ENCODE measurements at regions not wholly inside any gene's neighbourhood (a gene's known extent, or its start where the extent isn't known, plus 50 kb on each side); places are given as distances from the start of the nearest gene placed in this dataset.
"Not testable (repeated sequence)": the region's sequence is repeated elsewhere in the genome, so short reads cannot be mapped to it uniquely, and the experiment has no call there.

DNA sequence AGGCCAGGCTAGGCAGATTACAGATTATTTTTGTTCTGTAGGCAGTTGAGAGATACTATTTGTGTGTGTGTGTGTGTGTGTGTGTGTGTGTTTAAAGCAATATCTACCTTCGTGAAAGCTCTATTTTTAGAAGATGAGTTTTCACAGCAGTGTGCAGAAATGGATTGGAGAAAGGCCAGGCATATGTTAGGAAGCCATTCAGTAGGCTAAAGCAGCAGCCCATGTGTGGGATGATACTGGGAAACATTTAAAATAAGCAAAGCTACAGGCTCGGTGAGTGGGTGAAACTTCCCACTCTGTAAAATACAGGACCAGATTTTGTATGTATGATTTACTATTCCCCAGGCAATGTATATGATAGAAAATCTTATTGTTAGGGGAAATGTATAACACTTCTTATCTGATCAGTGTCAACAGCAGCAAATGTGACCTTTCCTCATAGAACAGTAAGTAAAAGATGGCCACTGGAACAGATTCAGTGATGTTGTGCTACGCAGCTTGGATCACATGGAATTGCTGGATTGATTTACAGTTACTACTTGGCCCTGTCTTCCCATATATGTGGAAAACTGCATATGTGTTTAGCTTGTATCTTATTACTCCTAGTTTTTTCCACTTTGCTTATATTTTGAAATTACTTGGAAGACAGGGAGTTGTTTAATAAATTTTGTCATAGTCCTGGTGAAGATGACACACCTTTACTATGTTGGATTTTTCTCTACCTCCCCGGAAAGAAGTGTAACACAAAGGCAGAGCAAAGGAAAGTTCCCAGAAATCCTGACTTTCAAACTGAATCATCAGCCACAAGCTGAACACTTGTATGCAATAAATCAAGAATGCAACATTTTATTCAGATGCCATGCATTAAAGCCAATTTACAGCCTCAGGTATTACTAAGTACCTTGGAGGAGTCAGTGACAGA, 1077.7 kb upstream of the SEMA6A start:
- CTCF ChIA-PET = no interaction called here
- Mint-ChIP-seq H3K4me1 (no peaks in the 10 kb centered on the region), H3K9me3 (peaks cover 5% of the 10 kb centered on the region), H3K27ac (no peak overlapping the region), H3K27me3 (no peaks in the 10 kb centered on the region), H3K36me3 (ENCODE audit: low read depth) (no peaks in the 10 kb centered on the region), H3K4me3 (no peak overlapping the region)
- POLR2A ChIA-PET = no interaction called here
- no peak for DNase-seq

DNA sequence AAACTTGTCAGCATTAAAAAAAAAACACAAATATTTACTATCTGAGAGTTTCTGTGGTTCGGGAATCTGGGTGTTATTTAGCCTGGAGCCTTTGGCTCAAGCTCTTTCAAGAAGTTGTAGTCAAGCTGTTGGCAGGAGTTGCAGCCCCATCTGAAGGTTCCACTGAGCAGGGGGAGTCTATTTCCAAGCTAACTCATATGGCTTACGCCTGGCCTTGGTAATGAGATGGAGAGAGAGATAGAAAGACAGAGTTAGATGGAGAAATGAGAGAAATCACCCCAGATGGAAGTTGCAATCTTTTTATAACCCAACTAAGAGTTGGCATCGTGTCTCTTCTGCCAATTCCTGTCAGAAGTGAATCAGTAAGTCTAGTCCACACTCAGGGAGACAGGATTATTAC, 1075.2 kb upstream of the SEMA6A start:
- Mint-ChIP-seq H3K4me1 (no peaks in the 10 kb centered on the region), H3K4me3 (no peak overlapping the region), H3K36me3 (ENCODE audit: low read depth) (no peaks in the 10 kb centered on the region), H3K9me3 (peaks cover 3% of the 10 kb centered on the region), H3K27me3 (no peaks in the 10 kb centered on the region), H3K27ac (no peak overlapping the region)
- CTCF ChIA-PET = no interaction called here
- DNase-seq = no peak
- POLR2A ChIA-PET = no interaction called here

DNA sequence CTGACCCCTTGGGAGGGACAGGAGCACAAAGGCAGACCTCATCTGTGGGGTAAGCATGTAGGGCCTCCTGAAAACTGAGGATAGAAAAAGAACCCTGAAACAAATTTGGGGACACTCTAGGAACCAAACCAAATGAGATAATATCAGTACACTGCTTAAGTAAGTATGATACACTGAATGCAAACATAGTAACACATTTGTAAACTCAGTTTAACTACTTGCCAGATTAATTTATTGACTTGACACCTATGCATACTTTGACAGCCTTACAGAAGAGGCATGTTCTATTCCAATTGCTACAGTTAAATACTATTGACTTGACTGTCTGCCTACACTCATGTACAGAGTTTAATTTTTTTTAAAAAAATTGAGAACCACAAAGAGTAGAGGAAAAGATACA, 1070.8 kb upstream of the SEMA6A start:
- H3K36me3 Mint-ChIP-seq (ENCODE audit: low read depth) = no peaks in the 10 kb centered on the region
- ChIA-PET CTCF (no interaction called here), POLR2A (no interaction called here)
- no peaks in the 10 kb centered on the region for H3K9me3 Mint-ChIP-seq
- H3K27ac Mint-ChIP-seq = no peak overlapping the region
- DNase-seq = no peak
- no peaks in the 10 kb centered on the region for H3K4me1 Mint-ChIP-seq
- H3K4me3 Mint-ChIP-seq = no peak overlapping the region
- no peaks in the 10 kb centered on the region for H3K27me3 Mint-ChIP-seq

DNA sequence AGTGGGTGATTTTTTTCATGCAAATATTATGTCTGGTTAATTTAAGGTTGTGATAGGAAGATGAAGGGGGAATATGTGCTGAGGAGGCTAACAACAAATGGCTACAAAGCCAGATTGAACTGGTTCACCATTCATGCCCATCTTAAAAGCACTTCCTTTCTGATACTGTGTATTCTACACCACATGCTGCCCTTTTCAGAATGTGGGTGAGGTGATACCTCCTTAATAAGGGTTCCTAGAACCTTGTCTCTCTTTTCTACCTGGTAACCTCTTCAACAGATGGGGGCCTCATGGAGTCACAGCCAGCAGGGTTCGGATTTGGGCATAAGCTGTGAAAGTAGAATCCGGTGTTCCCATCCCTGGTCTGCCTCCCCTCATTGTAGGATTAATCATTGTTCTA, 1064.0 kb upstream of the SEMA6A start:
- ChIA-PET POLR2A (no interaction called here), CTCF (no interaction called here)
- Mint-ChIP-seq H3K4me1 (no peaks in the 10 kb centered on the region), H3K4me3 (no peak overlapping the region), H3K36me3 (ENCODE audit: low read depth) (no peaks in the 10 kb centered on the region), H3K9me3 (peaks cover 2% of the 10 kb centered on the region), H3K27me3 (no peaks in the 10 kb centered on the region), H3K27ac (no peak overlapping the region)
- DNase-seq = no peak

DNA sequence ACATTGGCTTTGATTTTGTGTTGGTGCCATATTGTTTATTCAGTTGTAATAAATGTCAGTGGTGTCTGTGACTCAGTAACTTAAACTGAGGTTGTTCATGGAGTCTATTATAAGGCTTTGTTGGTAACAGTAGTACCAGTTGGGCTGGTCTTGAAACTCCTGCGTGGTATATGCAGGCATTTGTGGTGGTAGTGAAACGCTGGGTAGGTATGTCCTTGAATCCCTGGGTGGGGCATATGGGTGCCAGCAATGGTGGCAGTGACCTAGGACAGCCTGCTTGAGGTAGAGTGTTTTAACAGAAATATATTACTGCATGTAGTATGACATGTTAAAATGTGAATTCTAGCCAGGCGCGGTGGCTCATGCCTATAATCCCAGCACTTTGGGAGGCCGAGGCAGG, 1058.5 kb upstream of the SEMA6A start:
- DNase-seq = no peak
- H3K9me3 Mint-ChIP-seq = peaks cover 8% of the 10 kb centered on the region
- H3K27ac Mint-ChIP-seq = no peak overlapping the region
- no peaks in the 10 kb centered on the region for H3K27me3 Mint-ChIP-seq
- H3K4me3 Mint-ChIP-seq = no peak overlapping the region
- CTCF ChIA-PET = no interaction called here
- POLR2A ChIA-PET = no interaction called here
- no peaks in the 10 kb centered on the region for H3K36me3 Mint-ChIP-seq (ENCODE audit: low read depth)
- H3K4me1 Mint-ChIP-seq = no peaks in the 10 kb centered on the region

DNA sequence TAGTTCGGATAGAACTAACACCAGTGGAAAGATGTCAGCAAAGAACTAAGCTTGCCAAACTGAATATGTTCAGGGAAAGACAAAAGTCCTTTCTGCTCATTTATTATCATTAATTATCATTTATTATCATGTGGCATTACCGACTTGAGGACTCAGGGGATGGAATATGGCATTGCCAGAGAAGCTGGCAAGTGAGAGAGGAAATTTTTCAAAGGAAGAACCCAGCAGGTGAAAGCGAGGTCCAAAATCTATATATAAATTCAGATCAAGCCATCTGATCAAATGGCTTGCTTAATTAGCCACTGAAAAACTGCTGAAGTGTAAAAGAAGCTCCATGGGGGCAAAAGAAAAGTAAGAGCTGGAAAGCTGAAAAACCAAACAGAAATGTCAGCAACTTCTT, 1049.6 kb upstream of the SEMA6A start:
- Mint-ChIP-seq H3K4me1 (no peaks in the 10 kb centered on the region), H3K36me3 (ENCODE audit: low read depth) (no peaks in the 10 kb centered on the region), H3K9me3 (peaks cover 7% of the 10 kb centered on the region), H3K4me3 (no peak overlapping the region), H3K27me3 (no peaks in the 10 kb centered on the region), H3K27ac (no peak overlapping the region)
- ChIA-PET POLR2A (no interaction called here), CTCF (no interaction called here)
- no peak for DNase-seq

DNA sequence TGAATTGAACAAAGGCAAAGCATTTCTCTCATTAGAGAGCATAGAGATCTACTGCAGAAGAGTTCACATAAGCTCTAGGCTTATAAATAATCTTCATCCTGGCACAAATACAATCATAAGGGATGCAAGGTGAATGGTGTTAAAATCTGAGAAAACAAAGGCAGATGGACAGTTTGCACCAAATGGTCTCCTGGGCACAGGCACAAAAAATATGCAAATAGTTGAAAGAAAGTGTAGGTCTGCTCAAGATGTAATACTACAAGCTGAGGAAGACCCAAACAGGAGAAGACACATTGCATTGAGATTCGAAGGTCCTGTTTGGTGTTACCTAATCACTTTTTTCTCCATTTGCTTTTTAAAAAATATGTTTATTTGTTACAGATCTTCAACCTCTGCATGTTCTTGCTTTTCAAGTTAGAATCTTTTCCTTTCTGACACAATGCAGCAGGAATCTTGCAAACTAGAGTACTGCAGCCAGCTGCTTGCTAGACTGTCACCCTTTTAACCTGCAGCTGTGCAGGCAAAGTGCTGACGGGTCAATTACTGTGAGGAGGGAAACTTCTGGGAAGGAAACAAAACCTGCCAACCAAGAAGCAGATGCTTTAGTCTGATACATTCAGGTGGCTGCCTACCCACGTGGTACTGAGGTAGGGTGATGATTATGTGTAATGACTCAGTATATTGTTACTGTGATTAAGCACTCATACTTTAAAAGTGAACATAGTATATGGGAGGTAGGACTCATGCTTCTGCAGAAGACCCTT, 1048.6 kb upstream of the SEMA6A start:
- ChIA-PET CTCF (no interaction called here), POLR2A (no interaction called here)
- H3K9me3 Mint-ChIP-seq = peaks cover 11% of the 10 kb centered on the region
- no peaks in the 10 kb centered on the region for H3K4me1 Mint-ChIP-seq
- no peak overlapping the region for H3K27ac Mint-ChIP-seq
- DNase-seq = no peak
- no peaks in the 10 kb centered on the region for H3K36me3 Mint-ChIP-seq (ENCODE audit: low read depth)
- H3K27me3 Mint-ChIP-seq = no peaks in the 10 kb centered on the region
- no peak overlapping the region for H3K4me3 Mint-ChIP-seq

DNA sequence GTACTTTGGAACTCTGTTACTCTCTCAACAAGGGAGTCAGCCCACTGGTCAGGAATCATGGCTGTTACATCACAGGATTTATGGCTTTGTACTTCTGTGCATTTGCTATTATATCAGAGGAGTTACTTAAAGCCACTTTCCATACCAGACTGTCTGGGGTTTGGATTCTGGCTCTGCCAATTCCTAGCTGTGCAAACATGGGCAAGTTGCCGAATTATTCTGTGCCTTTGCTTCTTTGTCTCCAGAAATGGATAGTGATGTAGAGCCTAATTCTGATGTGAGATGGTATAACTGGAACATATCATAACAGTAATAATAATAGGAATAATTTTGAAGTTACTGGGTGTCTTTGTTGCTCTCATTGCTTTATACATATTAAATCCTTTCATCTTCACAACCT, 1047.3 kb upstream of the SEMA6A start:
- Mint-ChIP-seq H3K36me3 (ENCODE audit: low read depth) (no peaks in the 10 kb centered on the region), H3K27ac (no peak overlapping the region), H3K4me1 (no peaks in the 10 kb centered on the region), H3K9me3 (peaks cover 11% of the 10 kb centered on the region), H3K4me3 (no peak overlapping the region), H3K27me3 (no peaks in the 10 kb centered on the region)
- ChIA-PET CTCF (no interaction called here), POLR2A (no interaction called here)
- DNase-seq = no peak

DNA sequence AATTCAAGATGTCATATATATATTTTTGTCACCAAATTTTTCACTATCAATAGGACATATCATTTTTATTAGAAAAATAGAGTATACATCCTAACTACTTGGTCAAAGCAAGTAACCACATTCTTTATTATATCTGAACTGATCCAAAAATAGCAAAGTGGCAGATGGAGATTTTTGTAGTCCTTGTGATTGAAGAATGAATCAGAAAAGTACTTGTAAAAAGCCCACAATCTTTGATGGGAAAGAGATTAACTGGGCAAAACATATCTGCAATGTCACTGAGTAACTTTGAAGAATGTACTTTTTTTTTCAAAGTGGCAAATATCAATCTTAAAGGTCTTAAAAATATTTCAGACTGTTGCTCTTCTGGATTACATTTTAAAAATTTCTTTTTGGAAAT, 1040.6 kb upstream of the SEMA6A start:
- DNase-seq = no peak
- Mint-ChIP-seq H3K27me3 (no peaks in the 10 kb centered on the region), H3K4me3 (no peak overlapping the region), H3K36me3 (ENCODE audit: low read depth) (no peaks in the 10 kb centered on the region), H3K9me3 (peaks cover 4% of the 10 kb centered on the region), H3K4me1 (no peaks in the 10 kb centered on the region), H3K27ac (no peak overlapping the region)
- POLR2A ChIA-PET = no interaction called here
- CTCF ChIA-PET = no interaction called here

DNA sequence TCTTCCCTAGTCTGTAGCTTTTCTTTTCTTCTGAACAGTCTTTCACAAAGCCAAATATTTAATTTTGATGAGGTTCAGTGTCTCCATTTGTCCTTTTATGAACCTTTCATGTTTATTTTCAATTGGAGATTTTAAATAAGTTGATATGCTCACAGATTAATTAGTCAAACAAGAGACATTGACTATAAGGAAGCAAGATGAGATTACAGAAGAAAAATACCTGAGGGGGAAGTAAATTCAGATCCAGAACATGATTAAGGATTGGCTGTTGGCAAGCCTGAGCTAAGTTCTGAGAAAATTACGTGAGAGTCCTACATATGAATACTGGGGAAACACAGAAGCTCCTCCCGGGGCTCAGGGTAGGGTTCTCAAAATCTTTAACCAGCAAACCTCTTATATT, 1039.8 kb upstream of the SEMA6A start:
- ChIA-PET CTCF (no interaction called here), POLR2A (no interaction called here)
- Mint-ChIP-seq H3K4me3 (no peak overlapping the region), H3K9me3 (peaks cover 6% of the 10 kb centered on the region), H3K27me3 (no peaks in the 10 kb centered on the region), H3K27ac (no peak overlapping the region), H3K36me3 (ENCODE audit: low read depth) (no peaks in the 10 kb centered on the region), H3K4me1 (no peaks in the 10 kb centered on the region)
- no peak for DNase-seq

DNA sequence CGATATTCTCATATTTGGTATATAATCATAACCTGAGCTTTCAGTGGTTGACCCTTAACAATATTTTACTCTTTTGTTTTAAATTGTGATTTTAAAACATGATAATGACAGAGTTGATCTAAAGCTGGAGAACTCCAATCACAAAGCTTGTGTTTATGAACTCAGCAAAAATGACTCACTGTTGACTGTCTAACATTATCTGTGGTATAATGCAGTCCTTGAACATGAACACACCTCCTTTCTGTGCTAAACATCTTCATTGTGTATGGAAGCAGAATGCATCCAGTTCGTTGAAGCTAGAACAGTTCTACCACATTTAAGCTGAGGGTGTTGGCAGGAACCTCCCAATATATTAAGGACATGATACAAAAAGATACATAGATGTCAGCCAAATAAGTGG, 1030.2 kb upstream of the SEMA6A start:
- POLR2A ChIA-PET = no interaction called here
- Mint-ChIP-seq H3K27me3 (no peaks in the 10 kb centered on the region), H3K4me3 (no peak overlapping the region), H3K9me3 (peaks cover under 1% of the 10 kb centered on the region), H3K27ac (no peak overlapping the region), H3K4me1 (no peaks in the 10 kb centered on the region), H3K36me3 (ENCODE audit: low read depth) (no peaks in the 10 kb centered on the region)
- CTCF ChIA-PET = no interaction called here
- DNase-seq = no peak

DNA sequence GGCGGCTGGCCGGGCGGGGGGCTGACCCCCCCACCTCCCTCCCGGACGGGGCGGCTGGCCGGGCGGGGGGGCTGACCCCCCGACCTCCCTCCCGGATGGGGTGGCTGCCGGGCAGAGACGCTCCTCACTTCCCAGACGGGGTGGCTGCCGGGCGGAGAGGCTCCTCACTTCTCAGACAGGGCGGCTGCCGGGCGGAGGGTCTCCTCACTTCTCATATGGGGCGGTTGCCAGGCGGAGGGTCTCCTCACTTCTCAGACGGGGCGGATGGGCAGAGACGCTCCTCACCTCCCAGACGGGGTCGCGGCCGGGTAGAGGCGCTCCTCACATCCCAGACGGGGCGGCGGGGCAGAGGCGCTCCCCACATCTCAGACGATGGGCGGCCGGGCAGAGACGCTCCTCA, 1025.2 kb upstream of the SEMA6A start:
- not testable (repeated sequence) for H3K36me3 Mint-ChIP-seq (ENCODE audit: low read depth)

DNA sequence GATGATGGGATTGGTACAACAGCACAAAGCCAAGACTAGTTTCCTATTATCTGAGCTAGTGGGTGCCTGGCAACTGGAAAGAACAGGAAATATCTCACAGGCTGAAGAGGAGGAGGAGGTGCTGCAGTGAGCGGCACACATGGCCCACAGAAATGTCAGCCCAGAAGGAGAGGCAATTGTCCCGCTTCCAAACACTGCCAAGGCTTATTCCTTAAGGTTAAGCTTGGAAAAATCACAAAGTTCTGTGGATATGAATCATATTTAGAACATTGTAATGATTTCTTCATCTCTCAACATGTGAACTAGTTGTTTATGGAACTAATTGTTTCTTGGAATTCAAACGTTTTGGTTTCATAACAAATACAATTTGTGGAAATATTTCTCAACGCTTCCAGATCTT, 1019.5 kb upstream of the SEMA6A start:
- no peak overlapping the region for H3K4me3 Mint-ChIP-seq
- no peak overlapping the region for H3K27ac Mint-ChIP-seq
- H3K9me3 Mint-ChIP-seq = peaks cover 4% of the 10 kb centered on the region
- no peaks in the 10 kb centered on the region for H3K4me1 Mint-ChIP-seq
- H3K27me3 Mint-ChIP-seq = no peaks in the 10 kb centered on the region
- DNase-seq = no peak
- H3K36me3 Mint-ChIP-seq (ENCODE audit: low read depth) = no peaks in the 10 kb centered on the region
- POLR2A ChIA-PET = no interaction called here
- CTCF ChIA-PET = no interaction called here

More for the DNA sequence above, 1025.2 kb upstream of the SEMA6A start:
- H3K4me1 Mint-ChIP-seq, H3K27me3 Mint-ChIP-seq, POLR2A ChIA-PET, CTCF ChIA-PET, H3K27ac Mint-ChIP-seq, H3K4me3 Mint-ChIP-seq, DNase-seq, H3K9me3 Mint-ChIP-seq: not testable (repeated sequence)

DNA sequence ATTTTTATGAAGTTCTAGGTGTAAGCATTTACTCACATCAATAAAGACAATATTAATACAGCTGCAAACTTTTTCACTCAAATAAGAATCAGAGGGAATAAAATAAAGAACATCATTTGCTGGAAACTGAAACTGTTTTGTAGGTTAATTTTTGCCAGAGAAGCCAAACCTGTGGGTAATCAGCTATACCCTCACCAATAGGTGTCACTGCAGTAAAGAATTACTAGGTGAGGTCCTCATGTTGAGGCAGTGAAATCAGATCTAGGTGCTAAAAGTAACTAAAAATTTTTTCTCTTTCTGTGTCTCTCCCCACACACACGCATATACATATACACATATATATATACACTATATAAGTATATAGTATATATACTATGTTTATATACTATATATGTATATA, 1016.3 kb upstream of the SEMA6A start:
- Mint-ChIP-seq H3K36me3 (ENCODE audit: low read depth) (no peaks in the 10 kb centered on the region), H3K27me3 (no peaks in the 10 kb centered on the region), H3K4me1 (no peaks in the 10 kb centered on the region), H3K9me3 (peaks cover 4% of the 10 kb centered on the region), H3K27ac (no peak overlapping the region), H3K4me3 (no peak overlapping the region)
- CTCF ChIA-PET = no interaction called here
- POLR2A ChIA-PET = no interaction called here
- no peak for DNase-seq
